ENCODE measurements at regions not wholly inside any gene's neighbourhood (a gene's known extent, or its start where the extent isn't known, plus 50 kb on each side); places are given as distances from the start of the nearest gene placed in this dataset.

DNA sequence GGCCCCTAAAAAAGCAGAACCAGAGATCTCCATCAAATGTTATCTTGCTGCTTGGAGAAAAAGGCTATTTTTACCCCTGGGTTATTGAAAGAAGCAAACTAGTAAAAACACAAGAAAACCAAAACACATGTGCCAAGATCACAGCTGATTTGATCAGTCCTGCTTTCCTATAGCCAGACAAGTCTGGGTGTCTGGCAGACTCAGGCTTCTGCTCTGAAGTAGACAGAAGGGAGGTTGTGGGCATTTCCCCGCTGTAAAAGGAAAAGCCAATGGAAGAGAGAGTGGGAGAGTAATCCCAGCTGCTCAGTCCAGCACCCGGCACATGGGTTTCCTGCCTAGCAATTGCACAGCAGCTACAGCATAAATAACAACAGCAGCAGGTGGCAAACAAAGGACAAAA lies 177.9 kb downstream of the PHLDA1 start (continued):
- TF ChIP-seq, protein P1, sequence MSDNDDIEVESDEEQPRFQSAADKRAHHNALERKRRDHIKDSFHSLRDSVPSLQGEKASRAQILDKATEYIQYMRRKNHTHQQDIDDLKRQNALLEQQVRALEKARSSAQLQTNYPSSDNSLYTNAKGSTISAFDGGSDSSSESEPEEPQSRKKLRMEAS (IDR thresholded peaks at IDR 0.05; ENCODE audit: low read depth): no peak
- TF ChIP-seq, protein P2, sequence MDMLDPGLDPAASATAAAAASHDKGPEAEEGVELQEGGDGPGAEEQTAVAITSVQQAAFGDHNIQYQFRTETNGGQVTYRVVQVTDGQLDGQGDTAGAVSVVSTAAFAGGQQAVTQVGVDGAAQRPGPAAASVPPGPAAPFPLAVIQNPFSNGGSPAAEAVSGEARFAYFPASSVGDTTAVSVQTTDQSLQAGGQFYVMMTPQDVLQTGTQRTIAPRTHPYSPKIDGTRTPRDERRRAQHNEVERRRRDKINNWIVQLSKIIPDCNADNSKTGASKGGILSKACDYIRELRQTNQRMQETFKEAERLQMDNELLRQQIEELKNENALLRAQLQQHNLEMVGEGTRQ (IDR thresholded peaks at IDR 0.05; ENCODE audit: borderline replicate concordance, low read depth, low read length): no peak
- TF ChIP-seq GATA2 (CRISPR knock-in tag; IDR thresholded peaks at IDR 0.05) (peak; percentile 61), RFX5 (IDR thresholded peaks at IDR 0.05; ENCODE audit: low read length) (no peak), CHD2 (IDR thresholded peaks at IDR 0.05; ENCODE audit: low read length, partially characterized antibody) (peak; percentile 28)
- TF ChIP-seq, protein P3, sequence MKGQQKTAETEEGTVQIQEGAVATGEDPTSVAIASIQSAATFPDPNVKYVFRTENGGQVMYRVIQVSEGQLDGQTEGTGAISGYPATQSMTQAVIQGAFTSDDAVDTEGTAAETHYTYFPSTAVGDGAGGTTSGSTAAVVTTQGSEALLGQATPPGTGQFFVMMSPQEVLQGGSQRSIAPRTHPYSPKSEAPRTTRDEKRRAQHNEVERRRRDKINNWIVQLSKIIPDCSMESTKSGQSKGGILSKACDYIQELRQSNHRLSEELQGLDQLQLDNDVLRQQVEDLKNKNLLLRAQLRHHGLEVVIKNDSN (IDR thresholded peaks at IDR 0.05; ENCODE audit: borderline replicate concordance, low read depth): no peak

GRCh38 chr12:75852956-75853355 lies 178.6 kb downstream of the PHLDA1 start:
- Histone ChIP-seq H3K4me1 (ENCODE audit: control insufficient read depth in 1 of 2, insufficient read depth in 2 of 2, low read depth in 1 of 2, low read length in 1 of 2) (peaks cover 7 to 12% of the 10 kb centered on the region in 2 experiments), H3K4me3 (ENCODE audit: low read depth in 2 of 2, low read length in 1 of 2) (no peak overlapping the region)

More at GRCh38 chr12:75852956-75853355, 178.6 kb downstream of the PHLDA1 start:
- Histone ChIP-seq H3K36me3 (replicated peaks in 1 of 2; ENCODE audit: control insufficient read depth in 1 of 2, insufficient read depth in 2 of 2, low read length in 1 of 2) (no peaks in the 10 kb centered on the region), H3K4me2 (no peak overlapping the region), H3K9ac (no peak overlapping the region), H3K79me2 (ENCODE audit: insufficient read depth) (no peaks in the 10 kb centered on the region), H3K9me2 (no peaks in the 10 kb centered on the region), H3K9me3 (no peaks in the 10 kb centered on the region), H4K20me1 (ENCODE audit: insufficient read depth) (no peaks in the 10 kb centered on the region), H3K27me3 (ENCODE audit: insufficient read depth) (no peaks in the 10 kb centered on the region), H3K27ac (ENCODE audit: low read depth in 2 of 2, low read length in 1 of 2) (peak overlapping the region in 1 of 2 experiments; percentile 54; a peak in 1 of 4 replicates), H3F3A (replicated peaks; ENCODE audit: insufficient read depth) (peaks cover 9% of the 10 kb centered on the region), H2AFZ (ENCODE audit: low read depth) (no peak overlapping the region)
- ChIA-PET CTCF (interaction anchor here (0.8 kb wide), 1 partner anchor 327 kb away, joined by 3 read pairs; no protein-coding TSS in a partner anchor), POLR2A (no interaction called here)
- TF ChIP-seq JUND (IDR thresholded peaks at IDR 0.05): no peak
- no peak for TF ChIP-seq RFX5 (IDR thresholded peaks at IDR 0.05; ENCODE audit: low read length)
- no peak for TF ChIP-seq FOXM1 (IDR thresholded peaks at IDR 0.05; ENCODE audit: low read depth)
- TF ChIP-seq, protein P4, sequence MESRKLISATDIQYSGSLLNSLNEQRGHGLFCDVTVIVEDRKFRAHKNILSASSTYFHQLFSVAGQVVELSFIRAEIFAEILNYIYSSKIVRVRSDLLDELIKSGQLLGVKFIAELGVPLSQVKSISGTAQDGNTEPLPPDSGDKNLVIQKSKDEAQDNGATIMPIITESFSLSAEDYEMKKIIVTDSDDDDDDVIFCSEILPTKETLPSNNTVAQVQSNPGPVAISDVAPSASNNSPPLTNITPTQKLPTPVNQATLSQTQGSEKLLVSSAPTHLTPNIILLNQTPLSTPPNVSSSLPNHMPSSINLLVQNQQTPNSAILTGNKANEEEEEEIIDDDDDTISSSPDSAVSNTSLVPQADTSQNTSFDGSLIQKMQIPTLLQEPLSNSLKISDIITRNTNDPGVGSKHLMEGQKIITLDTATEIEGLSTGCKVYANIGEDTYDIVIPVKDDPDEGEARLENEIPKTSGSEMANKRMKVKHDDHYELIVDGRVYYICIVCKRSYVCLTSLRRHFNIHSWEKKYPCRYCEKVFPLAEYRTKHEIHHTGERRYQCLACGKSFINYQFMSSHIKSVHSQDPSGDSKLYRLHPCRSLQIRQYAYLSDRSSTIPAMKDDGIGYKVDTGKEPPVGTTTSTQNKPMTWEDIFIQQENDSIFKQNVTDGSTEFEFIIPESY (IDR thresholded peaks at IDR 0.05; ENCODE audit: borderline replicate concordance, low read depth): no peak
- no peak for TF ChIP-seq GATA2 (CRISPR knock-in tag; IDR thresholded peaks at IDR 0.05)
- no peak for TF ChIP-seq FOSL2 (IDR thresholded peaks at IDR 0.05; ENCODE audit: borderline replicate concordance, low read depth)
- TF ChIP-seq SIN3A (IDR thresholded peaks at IDR 0.05; ENCODE audit: borderline replicate concordance, low read depth, low read length): no peak
- TF ChIP-seq YY1 (IDR thresholded peaks at IDR 0.05; ENCODE audit: low read depth): no peak
- TF ChIP-seq RAD21 (IDR thresholded peaks at IDR 0.05; ENCODE audit: low read length): no peak
- TF ChIP-seq, protein P3 (IDR thresholded peaks at IDR 0.05; ENCODE audit: borderline replicate concordance, low read depth): no peak
- TF ChIP-seq TCF12 (IDR thresholded peaks at IDR 0.05): no peak
- TF ChIP-seq MXI1 (IDR thresholded peaks at IDR 0.05; ENCODE audit: low read depth, low read length): no peak
- TF ChIP-seq NFIC (IDR thresholded peaks at IDR 0.05; ENCODE audit: borderline replicate concordance): no peak
- TF ChIP-seq, protein P5, sequence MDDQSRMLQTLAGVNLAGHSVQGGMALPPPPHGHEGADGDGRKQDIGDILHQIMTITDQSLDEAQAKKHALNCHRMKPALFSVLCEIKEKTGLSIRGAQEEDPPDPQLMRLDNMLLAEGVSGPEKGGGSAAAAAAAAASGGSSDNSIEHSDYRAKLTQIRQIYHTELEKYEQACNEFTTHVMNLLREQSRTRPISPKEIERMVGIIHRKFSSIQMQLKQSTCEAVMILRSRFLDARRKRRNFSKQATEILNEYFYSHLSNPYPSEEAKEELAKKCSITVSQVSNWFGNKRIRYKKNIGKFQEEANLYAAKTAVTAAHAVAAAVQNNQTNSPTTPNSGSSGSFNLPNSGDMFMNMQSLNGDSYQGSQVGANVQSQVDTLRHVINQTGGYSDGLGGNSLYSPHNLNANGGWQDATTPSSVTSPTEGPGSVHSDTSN (IDR thresholded peaks at IDR 0.05): no peak
- TF ChIP-seq, protein P1 (IDR thresholded peaks at IDR 0.05; ENCODE audit: low read depth): no peak
- TF ChIP-seq SMC3 (IDR thresholded peaks at IDR 0.05; ENCODE audit: low read depth, low read length): no peak
- no peak for TF ChIP-seq EP300 (IDR thresholded peaks at IDR 0.05; ENCODE audit: borderline replicate concordance in 1 of 2, low read depth in 1 of 2, low read length in 1 of 2)
- no peak for TF ChIP-seq RCOR1 (IDR thresholded peaks at IDR 0.05; ENCODE audit: low read length)
- no peak for TF ChIP-seq TAF1 (IDR thresholded peaks at IDR 0.05; ENCODE audit: borderline replicate concordance, low read depth, low read length)
- WGBS (ENCODE audit: low lambda C conversion rate): 97% methylated on average over 2 of the region's 2 CpGs
- DNase-seq: no peak
